Loucy (cell line): ENCODE measurements at regions not wholly inside any gene's neighbourhood (a gene's known extent, or its start where the extent isn't known, plus 50 kb on each side); places are given as distances from the start of the nearest gene placed in this dataset.

Experiments used
- H2AFZ ChIP-seq: fragments of 200-600 bp; sonication (generic); 2 replicates; pipeline ENCODE4 v1.6.0; 2016; ENCODE audit warnings: antibody characterized with exemption, mild to moderate bottlenecking, low read length, moderate library complexity
- H3F3A ChIP-seq: fragments of 200-600 bp; 2 replicates; pipeline ENCODE4 v1.6.0; 2016; ENCODE audit warnings: antibody characterized with exemption, low read depth, mild to moderate bottlenecking
- H3K27me3 ChIP-seq: fragments of 200-600 bp; sonication (generic); 2 replicates; pipeline ENCODE4 v1.6.1; 2014; ENCODE audit warnings: low read length, mild to moderate bottlenecking; ENCODE audit not compliant: insufficient read depth, poor library complexity, severe bottlenecking
- H3K36me3 ChIP-seq: fragments of 200-600 bp; sonication (generic); 2 replicates; pipeline ENCODE4 v1.6.1; 2016; ENCODE audit warnings: low read length; ENCODE audit not compliant: insufficient read depth
- H3K4me1 ChIP-seq: fragments of 200-600 bp; sonication (generic); 2 replicates; pipeline ENCODE4 v1.5.1; 2014; ENCODE audit warnings: low read length, mild to moderate bottlenecking; ENCODE audit not compliant: insufficient read depth, poor library complexity, severe bottlenecking
- H3K4me2 ChIP-seq: fragments of 200-600 bp; sonication (generic); 2 replicates; pipeline ENCODE4 v1.6.0; 2014; ENCODE audit warnings: antibody characterized with exemption, low read length, low read depth, mild to moderate bottlenecking; ENCODE audit not compliant: poor library complexity, severe bottlenecking
- H3K4me3 ChIP-seq: fragments of 200-600 bp; sonication (generic); 2 replicates; pipeline ENCODE4 v1.5.1; 2014; ENCODE audit warnings: low read length, mild to moderate bottlenecking, mixed read lengths; ENCODE audit not compliant: poor library complexity, severe bottlenecking
- H3K79me2 ChIP-seq: fragments of 200-600 bp; sonication (generic); 2 replicates; pipeline ENCODE4 v1.6.1; 2014; ENCODE audit warnings: low read length; ENCODE audit not compliant: insufficient read depth
- H3K9ac ChIP-seq: fragments of 200-600 bp; sonication (generic); 2 replicates; pipeline ENCODE4 v1.6.0; 2014; ENCODE audit warnings: mild to moderate bottlenecking, low read depth, low read length, moderate library complexity; ENCODE audit not compliant: poor library complexity, severe bottlenecking
- H3K9me2 ChIP-seq: fragments of 200-600 bp; sonication (generic); replicated peaks from 2 replicates; pipeline ENCODE4 v1.6.1; 2016; ENCODE audit warnings: low read depth, low read length, mixed read lengths
- H3K9me3 ChIP-seq: fragments of 200-600 bp; sonication (generic); 2 replicates; pipeline ENCODE4 v1.6.1; 2014; ENCODE audit warnings: mild to moderate bottlenecking, antibody characterized with exemption, low read length, low read depth; ENCODE audit not compliant: insufficient read depth
- H4K20me1 ChIP-seq: fragments of 200-600 bp; sonication (generic); 2 replicates; pipeline ENCODE4 v1.6.0; 2014; ENCODE audit warnings: antibody characterized with exemption, low read length, mild to moderate bottlenecking; ENCODE audit not compliant: insufficient read depth, poor library complexity, severe bottlenecking
- CTCF ChIP-seq: fragments of 200-600 bp; sonication (generic); conservative IDR thresholded peaks from 2 replicates; pipeline ENCODE4 v1.5.1; 2014; ENCODE audit warnings: mild to moderate bottlenecking, antibody characterized with exemption, low read length
- EZH2phosphoT487 ChIP-seq: fragments of 200-600 bp; IDR thresholded peaks from 2 replicates; pipeline ENCODE4 v1.6.1; 2018; ENCODE audit warnings: antibody characterized with exemption, mild to moderate bottlenecking, moderate library complexity, borderline replicate concordance

GRCh38 chr1:90400131-90400530, 317.0 kb downstream of the BARHL2 start:
- no peak overlapping the region for H3K4me2 ChIP-seq
- TF ChIP-seq CTCF (no peak), EZH2phosphoT487 (no peak)

GRCh38 chr1:90396917-90397316, 320.2 kb downstream of the BARHL2 start:
- no peak for TF ChIP-seq CTCF
- TF ChIP-seq EZH2phosphoT487, result no peak
- H4K20me1 ChIP-seq, result no peaks in the 10 kb centered on the region

More at GRCh38 chr1:90400131-90400530, 317.0 kb downstream of the BARHL2 start:
- no peaks in the 10 kb centered on the region for H3K4me1 ChIP-seq
- no peaks in the 10 kb centered on the region for H3K9me3 ChIP-seq
- H3K9ac ChIP-seq, result no peak overlapping the region
- no peaks in the 10 kb centered on the region for H3K36me3 ChIP-seq
- no peaks in the 10 kb centered on the region for H3K79me2 ChIP-seq
- no peak overlapping the region for H2AFZ ChIP-seq
- H3K27me3 ChIP-seq, result no peaks in the 10 kb centered on the region
- H4K20me1 ChIP-seq, result no peaks in the 10 kb centered on the region
- H3K9me2 ChIP-seq, result no peaks in the 10 kb centered on the region
- H3K4me3 ChIP-seq, result no peak overlapping the region
- H3F3A ChIP-seq, result no peaks in the 10 kb centered on the region

GRCh38 chr1:90394247-90394646, 322.9 kb downstream of the BARHL2 start:
- Histone ChIP-seq H2AFZ (no peak overlapping the region), H4K20me1 (no peaks in the 10 kb centered on the region), H3K4me3 (no peak overlapping the region), H3K9ac (no peak overlapping the region), H3F3A (no peaks in the 10 kb centered on the region), H3K4me2 (no peak overlapping the region), H3K9me3 (no peaks in the 10 kb centered on the region), H3K27me3 (no peaks in the 10 kb centered on the region), H3K9me2 (no peaks in the 10 kb centered on the region), H3K79me2 (no peaks in the 10 kb centered on the region), H3K4me1 (no peaks in the 10 kb centered on the region), H3K36me3 (no peaks in the 10 kb centered on the region)
- TF ChIP-seq EZH2phosphoT487, result no peak
- no peak for TF ChIP-seq CTCF

More at GRCh38 chr1:90396917-90397316, 320.2 kb downstream of the BARHL2 start:
- Histone ChIP-seq H3K79me2 (no peaks in the 10 kb centered on the region), H3K4me2 (no peak overlapping the region), H3F3A (no peaks in the 10 kb centered on the region), H3K27me3 (no peaks in the 10 kb centered on the region), H2AFZ (no peak overlapping the region), H3K9me3 (no peaks in the 10 kb centered on the region), H3K9me2 (no peaks in the 10 kb centered on the region), H3K4me3 (no peak overlapping the region), H3K9ac (no peak overlapping the region), H3K4me1 (no peaks in the 10 kb centered on the region), H3K36me3 (no peaks in the 10 kb centered on the region)
